HEK293 (cell line): ENCODE measurements at regions not wholly inside any gene's neighbourhood (a gene's known extent, or its start where the extent isn't known, plus 50 kb on each side); places are given as distances from the start of the nearest gene placed in this dataset.
A peak's percentile ranks its signal among the peaks of the same experiment; 100 is the strongest.

ENCODE experiments used
- CTCF ChIA-PET: fragments of 350-600 bp; formaldehyde crosslinking; extraction: SDS; loops from one replicate; lab custom pipeline; 2021; ENCODE audit warnings: antibody characterized with exemption; lab: Yijun Ruan, JAX
- POLR2A ChIA-PET: fragments of 300-600 bp; formaldehyde crosslinking; extraction: SDS; loops from one replicate; lab custom pipeline; 2020; ENCODE audit warnings: antibody characterized with exemption, inconsistent platforms; lab: Yijun Ruan, JAX
- H3K27ac ChIP-seq: fragments of 200-500 bp; sonication (Bioruptor generic); 2 replicates; pipeline ENCODE4 v1.5.1; 2014; ENCODE audit warnings: low read depth, low read length, control low read depth, inconsistent platforms; ENCODE audit errors: extremely low read depth
- H3K36me3 ChIP-seq, 2 experiments: fragments of 200-500 bp in 1 of 2; sonication (Bioruptor generic) in 1 of 2; 1 replicate in 1 of 2; 2 replicates in 1 of 2; pipeline ENCODE4 v1.5.1; 2014 to 2017; ENCODE audit warnings: inconsistent platforms in 2 of 2, low read length in 2 of 2; ENCODE audit not compliant: control insufficient read depth in 2 of 2, insufficient read depth in 1 of 2
- H3K4me1 ChIP-seq: fragments of 200-500 bp; sonication (Bioruptor generic); 2 replicates; pipeline ENCODE4 v1.5.1; 2014; ENCODE audit warnings: mild to moderate bottlenecking, low read length, inconsistent platforms; ENCODE audit not compliant: control insufficient read depth, insufficient read depth
- H3K4me3 ChIP-seq: 2 replicates; pipeline ENCODE4 v1.5.1; 2011; ENCODE audit warnings: low read depth, mild to moderate bottlenecking, control low read depth, low read length, moderate library complexity
- H3K9me3 ChIP-seq: fragments of 200-500 bp; sonication (Bioruptor generic); 2 replicates; pipeline ENCODE4 v1.5.1; 2014; ENCODE audit warnings: low read depth, low read length, inconsistent platforms; ENCODE audit not compliant: control insufficient read depth, insufficient read depth
- EGR2 ChIP-seq: fragments of 450-650 bp; formaldehyde crosslinking; IDR thresholded peaks from 2 replicates; pipeline ENCODE4 v1.5.1; 2016; ENCODE audit warnings: low read depth, missing biosample characterization, missing genetic modification characterization
- GLIS1 ChIP-seq: fragments of 450-650 bp; formaldehyde crosslinking; IDR thresholded peaks from 2 replicates; pipeline ENCODE4 v1.5.1; 2016; ENCODE audit warnings: missing biosample characterization, missing genetic modification characterization
- GLIS2 ChIP-seq: fragments of 450-650 bp; formaldehyde crosslinking; IDR thresholded peaks from 2 replicates; pipeline ENCODE4 v1.5.1; 2016; ENCODE audit warnings: missing biosample characterization, missing genetic modification characterization
- KLF10 ChIP-seq: fragments of 450-650 bp; IDR thresholded peaks from 2 replicates; pipeline ENCODE4 v1.5.1; 2018; ENCODE audit warnings: missing biosample characterization, mild to moderate bottlenecking, missing genetic modification characterization
- REST ChIP-seq: fragments of 450-650 bp; formaldehyde crosslinking; IDR thresholded peaks from 2 replicates; pipeline ENCODE4 v1.5.1; 2016; ENCODE audit warnings: missing biosample characterization, missing genetic modification characterization
- ZBTB10 ChIP-seq: fragments of 450-650 bp; formaldehyde crosslinking; IDR thresholded peaks from 2 replicates; pipeline ENCODE4 v1.5.1; 2016; ENCODE audit warnings: missing biosample characterization, missing genetic modification characterization
- ZBTB48 ChIP-seq: fragments of 450-650 bp; formaldehyde crosslinking; IDR thresholded peaks from 2 replicates; pipeline ENCODE4 v1.5.1; 2016; ENCODE audit warnings: missing biosample characterization, missing genetic modification characterization
- ZFHX2 ChIP-seq: fragments of 450-650 bp; formaldehyde crosslinking; conservative IDR thresholded peaks from 2 replicates; pipeline ENCODE4 v1.5.1; 2016; ENCODE audit warnings: missing biosample characterization, missing genetic modification characterization
- ZIC2 ChIP-seq: fragments of 450-650 bp; formaldehyde crosslinking; IDR thresholded peaks from 2 replicates; pipeline ENCODE4 v1.5.1; 2016; ENCODE audit warnings: missing biosample characterization, missing genetic modification characterization
- ZNF335 ChIP-seq: fragments of 450-650 bp; formaldehyde crosslinking; conservative IDR thresholded peaks from 2 replicates; pipeline ENCODE4 v1.5.1; 2016; ENCODE audit warnings: missing biosample characterization, missing genetic modification characterization
- ZNF513 ChIP-seq: fragments of 450-650 bp; IDR thresholded peaks from 2 replicates; pipeline ENCODE4 v1.5.1; 2018; ENCODE audit warnings: missing biosample characterization, missing genetic modification characterization
- ZNF514 ChIP-seq: fragments of 450-650 bp; formaldehyde crosslinking; IDR thresholded peaks from 2 replicates; pipeline ENCODE4 v1.5.1; 2016; ENCODE audit warnings: missing biosample characterization, missing genetic modification characterization
- ZNF544 ChIP-seq: fragments of 450-650 bp; formaldehyde crosslinking; IDR thresholded peaks from 2 replicates; pipeline ENCODE4 v1.5.0; 2017; ENCODE audit warnings: missing biosample characterization, missing genetic modification characterization
- ZNF560 ChIP-seq: fragments of 450-650 bp; formaldehyde crosslinking; IDR thresholded peaks from 2 replicates; pipeline ENCODE4 v1.5.1; 2017; ENCODE audit warnings: missing biosample characterization, missing genetic modification characterization, borderline replicate concordance
- TF ChIP-seq, protein P1 (sequence below): fragments of 450-650 bp; formaldehyde crosslinking; IDR thresholded peaks from 2 replicates; pipeline ENCODE4 v1.5.1; 2016; ENCODE audit warnings: missing biosample characterization, missing genetic modification characterization, borderline replicate concordance

DNA sequence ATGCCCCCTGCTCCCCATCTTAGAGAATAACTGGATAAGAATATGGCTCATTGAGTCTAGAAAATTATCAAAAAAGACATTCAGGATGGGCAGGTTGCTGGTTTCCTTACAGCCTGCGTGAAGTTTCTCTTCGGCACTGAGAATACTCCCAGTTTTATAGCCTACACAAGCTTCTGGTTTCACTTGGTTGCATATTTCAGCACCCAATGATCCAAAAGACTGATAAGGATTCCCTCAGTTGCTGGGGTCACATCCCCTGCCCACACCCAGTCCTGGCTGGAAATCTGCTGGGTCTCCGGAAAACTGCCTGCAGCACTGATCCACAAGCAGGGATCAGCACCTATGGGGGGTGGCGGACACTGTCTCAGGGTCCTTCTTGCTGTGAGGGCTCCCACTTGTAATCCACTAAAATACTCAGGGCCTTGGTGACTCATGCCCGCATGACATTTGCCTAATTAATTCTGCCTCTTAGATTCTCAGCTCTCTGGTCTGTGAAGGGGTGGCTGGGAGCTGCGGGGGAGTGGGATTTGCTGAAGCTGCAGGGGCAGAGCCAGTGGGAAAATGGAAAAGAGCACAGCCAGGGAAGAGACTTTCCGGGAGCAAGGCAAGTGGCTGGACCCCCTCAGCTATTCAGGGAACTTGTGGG lies 142.5 kb downstream of the ZNF648 start:
- ChIA-PET CTCF (interaction anchor here (0.6 to 1.8 kb wide), 2 partner anchors 11 to 440 kb away, joined by 3 to 4 read pairs; no protein-coding TSS in a partner anchor), POLR2A (no interaction called here)
- no peaks in the 10 kb centered on the region for H3K9me3 ChIP-seq
- H3K4me1 ChIP-seq = no peaks in the 10 kb centered on the region; the same call in 1 of the 2 replicates
- TF ChIP-seq ZNF513 (tag by site-specific recombination) (no peak), ZBTB10 (no peak), GLIS2 (peak; percentile 74), ZNF335 (tag by site-specific recombination) (peak; percentile 82), ZNF514 (tag by site-specific recombination) (no peak), EGR2 (peak; percentile 66; the same call in 1 of the 2 replicates), ZBTB48 (peak; percentile 55; the same call in 1 of the 2 replicates), GLIS1 (tag by site-specific recombination) (peak; percentile 80), ZNF560 (tag by site-specific recombination) (no peak), ZNF544 (no peak), ZIC2 (tag by site-specific recombination) (peak; percentile 16; the same call in 1 of the 2 replicates), ZFHX2 (peak; percentile 63)
- TF ChIP-seq, protein P1, sequence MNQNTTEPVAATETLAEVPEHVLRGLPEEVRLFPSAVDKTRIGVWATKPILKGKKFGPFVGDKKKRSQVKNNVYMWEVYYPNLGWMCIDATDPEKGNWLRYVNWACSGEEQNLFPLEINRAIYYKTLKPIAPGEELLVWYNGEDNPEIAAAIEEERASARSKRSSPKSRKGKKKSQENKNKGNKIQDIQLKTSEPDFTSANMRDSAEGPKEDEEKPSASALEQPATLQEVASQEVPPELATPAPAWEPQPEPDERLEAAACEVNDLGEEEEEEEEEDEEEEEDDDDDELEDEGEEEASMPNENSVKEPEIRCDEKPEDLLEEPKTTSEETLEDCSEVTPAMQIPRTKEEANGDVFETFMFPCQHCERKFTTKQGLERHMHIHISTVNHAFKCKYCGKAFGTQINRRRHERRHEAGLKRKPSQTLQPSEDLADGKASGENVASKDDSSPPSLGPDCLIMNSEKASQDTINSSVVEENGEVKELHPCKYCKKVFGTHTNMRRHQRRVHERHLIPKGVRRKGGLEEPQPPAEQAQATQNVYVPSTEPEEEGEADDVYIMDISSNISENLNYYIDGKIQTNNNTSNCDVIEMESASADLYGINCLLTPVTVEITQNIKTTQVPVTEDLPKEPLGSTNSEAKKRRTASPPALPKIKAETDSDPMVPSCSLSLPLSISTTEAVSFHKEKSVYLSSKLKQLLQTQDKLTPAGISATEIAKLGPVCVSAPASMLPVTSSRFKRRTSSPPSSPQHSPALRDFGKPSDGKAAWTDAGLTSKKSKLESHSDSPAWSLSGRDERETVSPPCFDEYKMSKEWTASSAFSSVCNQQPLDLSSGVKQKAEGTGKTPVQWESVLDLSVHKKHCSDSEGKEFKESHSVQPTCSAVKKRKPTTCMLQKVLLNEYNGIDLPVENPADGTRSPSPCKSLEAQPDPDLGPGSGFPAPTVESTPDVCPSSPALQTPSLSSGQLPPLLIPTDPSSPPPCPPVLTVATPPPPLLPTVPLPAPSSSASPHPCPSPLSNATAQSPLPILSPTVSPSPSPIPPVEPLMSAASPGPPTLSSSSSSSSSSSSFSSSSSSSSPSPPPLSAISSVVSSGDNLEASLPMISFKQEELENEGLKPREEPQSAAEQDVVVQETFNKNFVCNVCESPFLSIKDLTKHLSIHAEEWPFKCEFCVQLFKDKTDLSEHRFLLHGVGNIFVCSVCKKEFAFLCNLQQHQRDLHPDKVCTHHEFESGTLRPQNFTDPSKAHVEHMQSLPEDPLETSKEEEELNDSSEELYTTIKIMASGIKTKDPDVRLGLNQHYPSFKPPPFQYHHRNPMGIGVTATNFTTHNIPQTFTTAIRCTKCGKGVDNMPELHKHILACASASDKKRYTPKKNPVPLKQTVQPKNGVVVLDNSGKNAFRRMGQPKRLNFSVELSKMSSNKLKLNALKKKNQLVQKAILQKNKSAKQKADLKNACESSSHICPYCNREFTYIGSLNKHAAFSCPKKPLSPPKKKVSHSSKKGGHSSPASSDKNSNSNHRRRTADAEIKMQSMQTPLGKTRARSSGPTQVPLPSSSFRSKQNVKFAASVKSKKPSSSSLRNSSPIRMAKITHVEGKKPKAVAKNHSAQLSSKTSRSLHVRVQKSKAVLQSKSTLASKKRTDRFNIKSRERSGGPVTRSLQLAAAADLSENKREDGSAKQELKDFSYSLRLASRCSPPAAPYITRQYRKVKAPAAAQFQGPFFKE (tag by site-specific recombination) = no peak
- no peak overlapping the region for H3K4me3 ChIP-seq
- H3K27ac ChIP-seq = no peak overlapping the region
- H3K36me3 ChIP-seq = no peaks in the 10 kb centered on the region

DNA sequence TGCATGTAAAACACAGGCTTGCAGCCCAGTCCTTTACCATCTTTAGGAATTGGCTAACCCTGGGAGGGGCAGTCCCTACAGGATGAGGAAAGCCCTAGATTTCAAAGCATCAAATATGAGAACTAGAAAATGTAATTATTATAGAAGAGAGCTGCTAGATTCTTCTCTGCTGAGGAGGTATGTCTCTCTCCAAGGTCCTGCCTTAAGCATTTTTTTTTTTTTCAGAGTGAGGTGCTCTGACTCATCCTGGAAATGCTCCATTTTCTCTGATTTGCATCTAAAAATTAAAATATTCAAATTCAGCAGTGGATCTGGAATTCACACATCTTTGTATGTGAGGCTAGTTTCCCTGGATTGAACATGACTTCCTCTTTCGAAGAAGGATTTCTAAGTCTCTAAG lies 149.8 kb downstream of the ZNF648 start:
- ChIA-PET CTCF (interaction anchor here (0.6 to 1.1 kb wide), 2 partner anchors 34 to 433 kb away, joined by 3 read pairs; no protein-coding TSS in a partner anchor), POLR2A (no interaction called here)
- no peak overlapping the region for H3K4me3 ChIP-seq
- H3K36me3 ChIP-seq = no peaks in the 10 kb centered on the region
- no peak overlapping the region for H3K27ac ChIP-seq
- H3K4me1 ChIP-seq = no peaks in the 10 kb centered on the region
- H3K9me3 ChIP-seq = no peaks in the 10 kb centered on the region
- TF ChIP-seq REST (peak; percentile 80), KLF10 (no peak)
- TF ChIP-seq, all 188 proteins: peak for 1
